H1 (cell line): ENCODE measurements at regions not wholly inside any gene's neighbourhood (a gene's known extent, or its start where the extent isn't known, plus 50 kb on each side); places are given as distances from the start of the nearest gene placed in this dataset.

ENCODE experiments used
- BACH1 ChIP-seq: IDR thresholded peaks from 2 replicates; pipeline ENCODE4 v1.6.1; 2012; ENCODE audit warnings: low read length, improper control_type of control experiment
- BCL11A ChIP-seq, 2 experiments: IDR thresholded peaks; one replicate each; pipeline ENCODE4 v1.6.1; 2011; ENCODE audit warnings: low read depth in 2 of 2, low read length in 2 of 2, mild to moderate bottlenecking in 2 of 2
- CBX5 ChIP-seq: fragments of 300-800, 300-1000 bp; sonication (generic); IDR thresholded peaks from 2 replicates; pipeline ENCODE4 v1.7.1; 2016; ENCODE audit warnings: antibody characterized with exemption, low read length, low read depth
- CHD2 ChIP-seq: IDR thresholded peaks from 2 replicates; pipeline ENCODE4 v1.6.1; 2012; ENCODE audit warnings: low read length, improper control_type of control experiment
- CREB1 ChIP-seq: IDR thresholded peaks from 2 replicates; pipeline ENCODE4 v1.6.1; 2012; ENCODE audit warnings: inconsistent platforms
- JUN ChIP-seq: IDR thresholded peaks from 2 replicates; pipeline ENCODE4 v1.6.1; 2011; ENCODE audit warnings: low read depth, mild to moderate bottlenecking, improper control_type of control experiment, low read length
- JUND ChIP-seq: IDR thresholded peaks from 2 replicates; pipeline ENCODE4 v1.6.1; 2011; ENCODE audit warnings: mild to moderate bottlenecking, improper control_type of control experiment, low read length
- SRF ChIP-seq: IDR thresholded peaks from 2 replicates; pipeline ENCODE4 v1.6.1; 2011; ENCODE audit warnings: mild to moderate bottlenecking, low read depth, low read length, moderate library complexity
- TF ChIP-seq, protein P1 (sequence below): fragments of 300-600 bp; sonication (generic); IDR thresholded peaks from 2 replicates; pipeline ENCODE4 v1.7.1; 2012; ENCODE audit warnings: low read length, moderate library complexity, mild to moderate bottlenecking, inconsistent platforms; ENCODE audit not compliant: insufficient replicate concordance

- TF ChIP-seq, protein P1, sequence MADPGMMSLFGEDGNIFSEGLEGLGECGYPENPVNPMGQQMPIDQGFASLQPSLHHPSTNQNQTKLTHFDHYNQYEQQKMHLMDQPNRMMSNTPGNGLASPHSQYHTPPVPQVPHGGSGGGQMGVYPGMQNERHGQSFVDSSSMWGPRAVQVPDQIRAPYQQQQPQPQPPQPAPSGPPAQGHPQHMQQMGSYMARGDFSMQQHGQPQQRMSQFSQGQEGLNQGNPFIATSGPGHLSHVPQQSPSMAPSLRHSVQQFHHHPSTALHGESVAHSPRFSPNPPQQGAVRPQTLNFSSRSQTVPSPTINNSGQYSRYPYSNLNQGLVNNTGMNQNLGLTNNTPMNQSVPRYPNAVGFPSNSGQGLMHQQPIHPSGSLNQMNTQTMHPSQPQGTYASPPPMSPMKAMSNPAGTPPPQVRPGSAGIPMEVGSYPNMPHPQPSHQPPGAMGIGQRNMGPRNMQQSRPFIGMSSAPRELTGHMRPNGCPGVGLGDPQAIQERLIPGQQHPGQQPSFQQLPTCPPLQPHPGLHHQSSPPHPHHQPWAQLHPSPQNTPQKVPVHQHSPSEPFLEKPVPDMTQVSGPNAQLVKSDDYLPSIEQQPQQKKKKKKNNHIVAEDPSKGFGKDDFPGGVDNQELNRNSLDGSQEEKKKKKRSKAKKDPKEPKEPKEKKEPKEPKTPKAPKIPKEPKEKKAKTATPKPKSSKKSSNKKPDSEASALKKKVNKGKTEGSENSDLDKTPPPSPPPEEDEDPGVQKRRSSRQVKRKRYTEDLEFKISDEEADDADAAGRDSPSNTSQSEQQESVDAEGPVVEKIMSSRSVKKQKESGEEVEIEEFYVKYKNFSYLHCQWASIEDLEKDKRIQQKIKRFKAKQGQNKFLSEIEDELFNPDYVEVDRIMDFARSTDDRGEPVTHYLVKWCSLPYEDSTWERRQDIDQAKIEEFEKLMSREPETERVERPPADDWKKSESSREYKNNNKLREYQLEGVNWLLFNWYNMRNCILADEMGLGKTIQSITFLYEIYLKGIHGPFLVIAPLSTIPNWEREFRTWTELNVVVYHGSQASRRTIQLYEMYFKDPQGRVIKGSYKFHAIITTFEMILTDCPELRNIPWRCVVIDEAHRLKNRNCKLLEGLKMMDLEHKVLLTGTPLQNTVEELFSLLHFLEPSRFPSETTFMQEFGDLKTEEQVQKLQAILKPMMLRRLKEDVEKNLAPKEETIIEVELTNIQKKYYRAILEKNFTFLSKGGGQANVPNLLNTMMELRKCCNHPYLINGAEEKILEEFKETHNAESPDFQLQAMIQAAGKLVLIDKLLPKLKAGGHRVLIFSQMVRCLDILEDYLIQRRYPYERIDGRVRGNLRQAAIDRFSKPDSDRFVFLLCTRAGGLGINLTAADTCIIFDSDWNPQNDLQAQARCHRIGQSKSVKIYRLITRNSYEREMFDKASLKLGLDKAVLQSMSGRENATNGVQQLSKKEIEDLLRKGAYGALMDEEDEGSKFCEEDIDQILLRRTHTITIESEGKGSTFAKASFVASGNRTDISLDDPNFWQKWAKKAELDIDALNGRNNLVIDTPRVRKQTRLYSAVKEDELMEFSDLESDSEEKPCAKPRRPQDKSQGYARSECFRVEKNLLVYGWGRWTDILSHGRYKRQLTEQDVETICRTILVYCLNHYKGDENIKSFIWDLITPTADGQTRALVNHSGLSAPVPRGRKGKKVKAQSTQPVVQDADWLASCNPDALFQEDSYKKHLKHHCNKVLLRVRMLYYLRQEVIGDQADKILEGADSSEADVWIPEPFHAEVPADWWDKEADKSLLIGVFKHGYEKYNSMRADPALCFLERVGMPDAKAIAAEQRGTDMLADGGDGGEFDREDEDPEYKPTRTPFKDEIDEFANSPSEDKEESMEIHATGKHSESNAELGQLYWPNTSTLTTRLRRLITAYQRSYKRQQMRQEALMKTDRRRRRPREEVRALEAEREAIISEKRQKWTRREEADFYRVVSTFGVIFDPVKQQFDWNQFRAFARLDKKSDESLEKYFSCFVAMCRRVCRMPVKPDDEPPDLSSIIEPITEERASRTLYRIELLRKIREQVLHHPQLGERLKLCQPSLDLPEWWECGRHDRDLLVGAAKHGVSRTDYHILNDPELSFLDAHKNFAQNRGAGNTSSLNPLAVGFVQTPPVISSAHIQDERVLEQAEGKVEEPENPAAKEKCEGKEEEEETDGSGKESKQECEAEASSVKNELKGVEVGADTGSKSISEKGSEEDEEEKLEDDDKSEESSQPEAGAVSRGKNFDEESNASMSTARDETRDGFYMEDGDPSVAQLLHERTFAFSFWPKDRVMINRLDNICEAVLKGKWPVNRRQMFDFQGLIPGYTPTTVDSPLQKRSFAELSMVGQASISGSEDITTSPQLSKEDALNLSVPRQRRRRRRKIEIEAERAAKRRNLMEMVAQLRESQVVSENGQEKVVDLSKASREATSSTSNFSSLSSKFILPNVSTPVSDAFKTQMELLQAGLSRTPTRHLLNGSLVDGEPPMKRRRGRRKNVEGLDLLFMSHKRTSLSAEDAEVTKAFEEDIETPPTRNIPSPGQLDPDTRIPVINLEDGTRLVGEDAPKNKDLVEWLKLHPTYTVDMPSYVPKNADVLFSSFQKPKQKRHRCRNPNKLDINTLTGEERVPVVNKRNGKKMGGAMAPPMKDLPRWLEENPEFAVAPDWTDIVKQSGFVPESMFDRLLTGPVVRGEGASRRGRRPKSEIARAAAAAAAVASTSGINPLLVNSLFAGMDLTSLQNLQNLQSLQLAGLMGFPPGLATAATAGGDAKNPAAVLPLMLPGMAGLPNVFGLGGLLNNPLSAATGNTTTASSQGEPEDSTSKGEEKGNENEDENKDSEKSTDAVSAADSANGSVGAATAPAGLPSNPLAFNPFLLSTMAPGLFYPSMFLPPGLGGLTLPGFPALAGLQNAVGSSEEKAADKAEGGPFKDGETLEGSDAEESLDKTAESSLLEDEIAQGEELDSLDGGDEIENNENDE = no peak
- TF ChIP-seq CHD2 = no peak
- TF ChIP-seq JUND = no peak
- no peak for TF ChIP-seq CBX5
- TF ChIP-seq SRF = no peak
- no peak for TF ChIP-seq JUN
- TF ChIP-seq BACH1 = no peak
- no peak for TF ChIP-seq BCL11A (IDR thresholded peaks at IDR 0.05; ENCODE audit: low read depth in 2 of 2, low read length in 2 of 2)
- TF ChIP-seq CREB1 = no peak
- TF ChIP-seq, all 59 proteins: peak for 0
These were observed 379.8 kb downstream of the BRD1 start (continued) for GRCh38 chr22:49447837-49448236.
